Panc1 (cell line): ENCODE measurements at regions not wholly inside any gene's neighbourhood (a gene's known extent, or its start where the extent isn't known, plus 50 kb on each side); places are given as distances from the start of the nearest gene placed in this dataset.

ENCODE experiments used
- POLR2AphosphoS5 ChIP-seq: IDR thresholded peaks from 2 replicates; pipeline ENCODE4 v1.6.1; 2012; ENCODE audit warnings: mild to moderate bottlenecking, low read depth, low read length, moderate library complexity
- TCF7L2 ChIP-seq: IDR thresholded peaks from 2 replicates; pipeline ENCODE4 v1.6.1; 2011; ENCODE audit warnings: mild to moderate bottlenecking, low read depth, low read length, inconsistent platforms
- TF ChIP-seq, protein P1 (sequence below): fragments of 450-650 bp; IDR thresholded peaks from 2 replicates; pipeline ENCODE4 v1.5.1; 2017; ENCODE audit warnings: mild to moderate bottlenecking
- TF ChIP-seq, protein P2 (sequence below), 2 experiments: IDR thresholded peaks; 2 replicates each; pipeline ENCODE4 v1.6.1; 2011 to 2012; ENCODE audit warnings: low read depth in 2 of 2, control low read depth in 1 of 2, low read length in 1 of 2, mild to moderate bottlenecking in 1 of 2, moderate library complexity in 1 of 2; ENCODE audit not compliant: insufficient read depth in 1 of 2

GRCh38 chr5:103646698-103647614 lies 84.4 kb upstream of the NUDT12 start:
- TF ChIP-seq, protein P1, sequence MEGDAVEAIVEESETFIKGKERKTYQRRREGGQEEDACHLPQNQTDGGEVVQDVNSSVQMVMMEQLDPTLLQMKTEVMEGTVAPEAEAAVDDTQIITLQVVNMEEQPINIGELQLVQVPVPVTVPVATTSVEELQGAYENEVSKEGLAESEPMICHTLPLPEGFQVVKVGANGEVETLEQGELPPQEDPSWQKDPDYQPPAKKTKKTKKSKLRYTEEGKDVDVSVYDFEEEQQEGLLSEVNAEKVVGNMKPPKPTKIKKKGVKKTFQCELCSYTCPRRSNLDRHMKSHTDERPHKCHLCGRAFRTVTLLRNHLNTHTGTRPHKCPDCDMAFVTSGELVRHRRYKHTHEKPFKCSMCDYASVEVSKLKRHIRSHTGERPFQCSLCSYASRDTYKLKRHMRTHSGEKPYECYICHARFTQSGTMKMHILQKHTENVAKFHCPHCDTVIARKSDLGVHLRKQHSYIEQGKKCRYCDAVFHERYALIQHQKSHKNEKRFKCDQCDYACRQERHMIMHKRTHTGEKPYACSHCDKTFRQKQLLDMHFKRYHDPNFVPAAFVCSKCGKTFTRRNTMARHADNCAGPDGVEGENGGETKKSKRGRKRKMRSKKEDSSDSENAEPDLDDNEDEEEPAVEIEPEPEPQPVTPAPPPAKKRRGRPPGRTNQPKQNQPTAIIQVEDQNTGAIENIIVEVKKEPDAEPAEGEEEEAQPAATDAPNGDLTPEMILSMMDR: no peak
- TF ChIP-seq POLR2AphosphoS5 (no peak), TCF7L2 (no peak)
- TF ChIP-seq, protein P2, sequence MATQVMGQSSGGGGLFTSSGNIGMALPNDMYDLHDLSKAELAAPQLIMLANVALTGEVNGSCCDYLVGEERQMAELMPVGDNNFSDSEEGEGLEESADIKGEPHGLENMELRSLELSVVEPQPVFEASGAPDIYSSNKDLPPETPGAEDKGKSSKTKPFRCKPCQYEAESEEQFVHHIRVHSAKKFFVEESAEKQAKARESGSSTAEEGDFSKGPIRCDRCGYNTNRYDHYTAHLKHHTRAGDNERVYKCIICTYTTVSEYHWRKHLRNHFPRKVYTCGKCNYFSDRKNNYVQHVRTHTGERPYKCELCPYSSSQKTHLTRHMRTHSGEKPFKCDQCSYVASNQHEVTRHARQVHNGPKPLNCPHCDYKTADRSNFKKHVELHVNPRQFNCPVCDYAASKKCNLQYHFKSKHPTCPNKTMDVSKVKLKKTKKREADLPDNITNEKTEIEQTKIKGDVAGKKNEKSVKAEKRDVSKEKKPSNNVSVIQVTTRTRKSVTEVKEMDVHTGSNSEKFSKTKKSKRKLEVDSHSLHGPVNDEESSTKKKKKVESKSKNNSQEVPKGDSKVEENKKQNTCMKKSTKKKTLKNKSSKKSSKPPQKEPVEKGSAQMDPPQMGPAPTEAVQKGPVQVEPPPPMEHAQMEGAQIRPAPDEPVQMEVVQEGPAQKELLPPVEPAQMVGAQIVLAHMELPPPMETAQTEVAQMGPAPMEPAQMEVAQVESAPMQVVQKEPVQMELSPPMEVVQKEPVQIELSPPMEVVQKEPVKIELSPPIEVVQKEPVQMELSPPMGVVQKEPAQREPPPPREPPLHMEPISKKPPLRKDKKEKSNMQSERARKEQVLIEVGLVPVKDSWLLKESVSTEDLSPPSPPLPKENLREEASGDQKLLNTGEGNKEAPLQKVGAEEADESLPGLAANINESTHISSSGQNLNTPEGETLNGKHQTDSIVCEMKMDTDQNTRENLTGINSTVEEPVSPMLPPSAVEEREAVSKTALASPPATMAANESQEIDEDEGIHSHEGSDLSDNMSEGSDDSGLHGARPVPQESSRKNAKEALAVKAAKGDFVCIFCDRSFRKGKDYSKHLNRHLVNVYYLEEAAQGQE (IDR thresholded peaks at IDR 0.05; ENCODE audit: insufficient read depth in 1 of 2, low read depth in 2 of 2, low read length in 1 of 2): no peak
